ENCODE measurements at regions not wholly inside any gene's neighbourhood (a gene's known extent, or its start where the extent isn't known, plus 50 kb on each side); places are given as distances from the start of the nearest gene placed in this dataset.

DNA sequence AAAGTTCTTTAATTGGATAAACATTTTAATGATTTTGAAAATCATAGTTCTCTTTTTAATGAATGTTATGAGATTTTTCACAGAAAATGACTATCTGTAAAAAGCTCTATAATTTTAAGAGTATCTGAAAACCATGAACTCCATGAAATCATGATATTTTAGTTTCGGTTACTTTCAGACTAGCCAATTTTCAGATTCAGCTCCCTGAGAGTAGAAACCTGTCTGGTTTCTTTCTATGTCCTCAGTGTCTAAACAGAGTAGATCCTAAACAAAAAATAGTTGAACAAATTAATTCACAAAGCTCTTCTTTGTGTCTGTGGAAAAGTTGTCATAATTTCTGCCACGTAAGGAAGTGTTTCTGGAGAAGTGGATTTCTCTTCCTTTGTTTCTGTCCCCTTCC is 1247.7 kb downstream of the NSUN3 start:
- intact Hi-C loops (cut with DNase I) = no loop called here
- no peak overlapping the region for H3K9ac ChIP-seq (ENCODE audit: low read depth in 2 of 2, low read length in 2 of 2)
- TF ChIP-seq, protein P1, sequence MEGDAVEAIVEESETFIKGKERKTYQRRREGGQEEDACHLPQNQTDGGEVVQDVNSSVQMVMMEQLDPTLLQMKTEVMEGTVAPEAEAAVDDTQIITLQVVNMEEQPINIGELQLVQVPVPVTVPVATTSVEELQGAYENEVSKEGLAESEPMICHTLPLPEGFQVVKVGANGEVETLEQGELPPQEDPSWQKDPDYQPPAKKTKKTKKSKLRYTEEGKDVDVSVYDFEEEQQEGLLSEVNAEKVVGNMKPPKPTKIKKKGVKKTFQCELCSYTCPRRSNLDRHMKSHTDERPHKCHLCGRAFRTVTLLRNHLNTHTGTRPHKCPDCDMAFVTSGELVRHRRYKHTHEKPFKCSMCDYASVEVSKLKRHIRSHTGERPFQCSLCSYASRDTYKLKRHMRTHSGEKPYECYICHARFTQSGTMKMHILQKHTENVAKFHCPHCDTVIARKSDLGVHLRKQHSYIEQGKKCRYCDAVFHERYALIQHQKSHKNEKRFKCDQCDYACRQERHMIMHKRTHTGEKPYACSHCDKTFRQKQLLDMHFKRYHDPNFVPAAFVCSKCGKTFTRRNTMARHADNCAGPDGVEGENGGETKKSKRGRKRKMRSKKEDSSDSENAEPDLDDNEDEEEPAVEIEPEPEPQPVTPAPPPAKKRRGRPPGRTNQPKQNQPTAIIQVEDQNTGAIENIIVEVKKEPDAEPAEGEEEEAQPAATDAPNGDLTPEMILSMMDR (IDR thresholded peaks at IDR 0.05) = no peak
- no peaks in the 10 kb centered on the region for H3K36me3 ChIP-seq
- no peaks in the 10 kb centered on the region for H3K4me1 ChIP-seq
- DNase-seq = no peak
- no peaks in the 10 kb centered on the region for H3K27me3 ChIP-seq
- no peak overlapping the region for H3K4me3 ChIP-seq
- H3K9me3 ChIP-seq = no peaks in the 10 kb centered on the region
- no peak overlapping the region for H3K27ac ChIP-seq

- TF ChIP-seq, protein P1 (IDR thresholded peaks at IDR 0.05) = no peak
- Histone ChIP-seq H3K4me1 (no peaks in the 10 kb centered on the region), H3K4me3 (no peak overlapping the region), H3K27me3 (no peaks in the 10 kb centered on the region), H3K9ac (ENCODE audit: low read depth in 2 of 2, low read length in 2 of 2) (no peak overlapping the region), H3K9me3 (no peaks in the 10 kb centered on the region), H3K36me3 (no peaks in the 10 kb centered on the region), H3K27ac (no peak overlapping the region)
- DNase-seq = no peak
- intact Hi-C loops (cut with DNase I) = no loop called here
Measured at GRCh38 chr3:95311272-95311671, 1248.4 kb downstream of the NSUN3 start.

DNA sequence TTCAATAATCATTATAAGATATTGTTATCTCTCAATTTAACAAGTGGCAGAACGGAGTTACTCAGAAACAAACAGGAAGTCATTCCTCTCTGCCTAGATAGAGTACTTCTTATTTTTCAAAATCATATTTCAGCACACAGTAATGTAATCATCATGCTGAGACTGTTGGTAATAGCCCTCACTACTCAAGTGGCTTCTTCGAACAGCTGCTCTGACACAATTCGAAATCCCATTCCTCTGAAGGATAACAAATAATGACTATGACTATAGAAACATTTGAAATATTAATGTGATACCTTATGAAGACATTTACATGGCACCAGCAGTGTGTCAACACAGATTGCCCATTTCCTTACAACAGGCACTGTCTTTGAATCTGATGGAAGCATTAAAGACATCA is 1249.8 kb downstream of the NSUN3 start:
- Histone ChIP-seq H3K9me3 (no peaks in the 10 kb centered on the region), H3K4me3 (no peak overlapping the region), H3K36me3 (no peaks in the 10 kb centered on the region), H3K27me3 (no peaks in the 10 kb centered on the region), H3K27ac (no peak overlapping the region), H3K9ac (ENCODE audit: low read depth in 2 of 2, low read length in 2 of 2) (no peak overlapping the region), H3K4me1 (no peaks in the 10 kb centered on the region)
- intact Hi-C loops (cut with DNase I) = no loop called here
- no peak for DNase-seq
- TF ChIP-seq, protein P1 (IDR thresholded peaks at IDR 0.05) = no peak

DNA sequence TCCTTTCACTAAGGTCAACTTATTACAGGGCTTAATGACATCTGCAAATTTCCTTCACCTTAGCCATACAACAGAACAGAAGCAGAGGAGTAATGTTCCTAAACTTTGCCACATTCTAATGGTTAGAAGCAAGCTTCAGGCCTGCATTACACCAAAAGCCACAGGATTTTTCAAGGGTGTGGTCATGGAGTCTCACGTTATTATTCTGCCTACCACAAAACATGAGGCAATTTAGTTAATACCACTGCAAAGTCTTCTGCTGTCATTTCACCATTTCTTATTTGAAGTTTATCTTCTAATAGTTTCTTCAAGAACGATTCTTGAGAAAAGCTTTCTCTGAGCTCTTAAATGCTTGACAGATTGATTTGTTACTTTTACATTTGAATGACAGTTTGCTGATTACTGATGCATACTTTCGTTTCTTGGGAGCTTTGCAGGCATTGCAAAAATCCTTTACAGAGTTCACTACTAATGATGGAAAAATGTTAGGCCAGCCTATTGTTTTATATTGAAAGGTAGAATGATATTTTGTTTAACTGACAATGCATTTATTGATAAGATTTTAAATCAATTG is 1257.1 kb downstream of the NSUN3 start:
- no peak overlapping the region for H3K4me3 ChIP-seq
- no peak overlapping the region for H3K27ac ChIP-seq
- H3K9me3 ChIP-seq = no peaks in the 10 kb centered on the region
- H3K4me1 ChIP-seq = no peaks in the 10 kb centered on the region
- DNase-seq = no peak
- TF ChIP-seq, protein P1 (IDR thresholded peaks at IDR 0.05) = no peak
- H3K9ac ChIP-seq (ENCODE audit: low read depth in 2 of 2, low read length in 2 of 2) = no peak overlapping the region
- no peaks in the 10 kb centered on the region for H3K36me3 ChIP-seq
- no peaks in the 10 kb centered on the region for H3K27me3 ChIP-seq
- intact Hi-C loops (cut with DNase I) = no loop called here

DNA sequence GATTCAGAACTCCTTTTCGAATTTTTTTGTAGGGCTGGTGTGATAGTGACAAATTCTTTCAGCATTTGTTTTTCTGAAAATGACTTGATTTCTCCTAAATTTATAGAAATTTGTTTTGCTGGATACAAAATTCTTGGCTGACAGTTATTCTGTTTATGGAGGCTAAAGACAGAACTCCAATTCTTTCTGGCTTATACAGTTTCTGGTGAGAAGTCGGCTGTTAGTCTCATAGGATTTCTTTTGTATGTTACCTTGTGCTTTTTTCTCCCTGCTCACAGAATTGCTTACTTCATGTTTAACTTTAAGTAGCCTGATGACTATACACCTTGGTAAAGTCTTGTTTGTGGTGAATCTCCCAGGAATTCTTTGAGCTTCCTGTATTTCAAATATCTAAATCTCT is 1264.6 kb downstream of the NSUN3 start:
- Histone ChIP-seq H3K27ac (no peak overlapping the region), H3K4me1 (no peaks in the 10 kb centered on the region), H3K9ac (ENCODE audit: low read depth in 2 of 2, low read length in 2 of 2) (no peak overlapping the region), H3K9me3 (no peaks in the 10 kb centered on the region), H3K27me3 (no peaks in the 10 kb centered on the region), H3K4me3 (no peak overlapping the region), H3K36me3 (no peaks in the 10 kb centered on the region)
- intact Hi-C loops (cut with DNase I) = no loop called here
- TF ChIP-seq, protein P1 (IDR thresholded peaks at IDR 0.05) = no peak
- no peak for DNase-seq
